NCI-H748 (cell line): ENCODE measurements at regions not wholly inside any gene's neighbourhood (a gene's known extent, or its start where the extent isn't known, plus 50 kb on each side); places are given as distances from the start of the nearest gene placed in this dataset.
A peak's percentile ranks its signal among the peaks of the same experiment; 100 is the strongest.
"Not testable (repeated sequence)": the region's sequence is repeated elsewhere in the genome, so short reads cannot be mapped to it uniquely, and the experiment has no call there.

Experiments
- DNase-seq: peaks from one replicate; lab custom pipeline; 2025; ENCODE audit not compliant: unreplicated experiment; lab: John Stamatoyannopoulos, UW

GRCh38 chr10:11691319-11691755, 50.8 kb upstream of the ECHDC3 start:
- no peak for DNase-seq

DNA sequence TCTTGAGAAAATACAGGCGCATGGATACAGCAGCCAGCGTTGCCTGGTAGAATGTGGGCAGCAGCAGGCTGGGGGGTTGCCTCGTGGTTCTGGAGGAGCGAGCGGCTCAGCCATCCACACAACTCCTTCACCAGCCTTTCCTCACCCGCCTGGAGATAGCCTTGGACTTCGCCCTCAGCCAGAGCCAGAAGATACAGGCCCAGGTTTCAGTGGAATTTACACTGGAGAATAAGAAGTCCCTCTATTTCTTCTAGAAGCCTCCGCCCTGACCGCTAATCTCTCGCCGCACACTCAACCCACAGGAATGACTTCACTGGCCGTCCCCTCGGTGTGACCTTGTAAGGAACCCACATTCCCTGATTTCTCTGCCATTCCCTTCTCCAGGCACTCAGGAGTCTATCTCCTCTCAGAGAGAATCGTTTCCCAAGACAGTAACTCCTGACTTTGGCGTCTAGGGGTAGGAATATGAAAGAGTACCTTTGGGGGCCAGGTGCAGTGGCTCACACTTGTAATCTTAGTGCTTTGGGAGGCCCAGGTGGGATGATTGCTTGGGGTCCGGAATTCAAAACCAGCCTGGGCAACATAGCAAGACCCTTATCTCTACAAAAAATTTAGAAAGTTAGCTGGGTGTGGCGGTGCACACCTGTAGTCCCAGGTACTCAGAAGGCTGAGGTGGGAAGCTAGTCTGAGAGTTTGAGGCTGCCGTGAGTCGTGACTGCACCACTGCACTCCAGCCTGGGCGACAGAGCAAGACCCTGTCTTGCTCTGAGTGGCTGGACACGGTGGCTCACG, 52.0 kb upstream of the ECHDC3 start:
- DNase-seq, result no peak

- not testable (repeated sequence) for DNase-seq
These were observed 53.8 kb upstream of the ECHDC3 start for GRCh38 chr10:11688448-11688795.

DNA sequence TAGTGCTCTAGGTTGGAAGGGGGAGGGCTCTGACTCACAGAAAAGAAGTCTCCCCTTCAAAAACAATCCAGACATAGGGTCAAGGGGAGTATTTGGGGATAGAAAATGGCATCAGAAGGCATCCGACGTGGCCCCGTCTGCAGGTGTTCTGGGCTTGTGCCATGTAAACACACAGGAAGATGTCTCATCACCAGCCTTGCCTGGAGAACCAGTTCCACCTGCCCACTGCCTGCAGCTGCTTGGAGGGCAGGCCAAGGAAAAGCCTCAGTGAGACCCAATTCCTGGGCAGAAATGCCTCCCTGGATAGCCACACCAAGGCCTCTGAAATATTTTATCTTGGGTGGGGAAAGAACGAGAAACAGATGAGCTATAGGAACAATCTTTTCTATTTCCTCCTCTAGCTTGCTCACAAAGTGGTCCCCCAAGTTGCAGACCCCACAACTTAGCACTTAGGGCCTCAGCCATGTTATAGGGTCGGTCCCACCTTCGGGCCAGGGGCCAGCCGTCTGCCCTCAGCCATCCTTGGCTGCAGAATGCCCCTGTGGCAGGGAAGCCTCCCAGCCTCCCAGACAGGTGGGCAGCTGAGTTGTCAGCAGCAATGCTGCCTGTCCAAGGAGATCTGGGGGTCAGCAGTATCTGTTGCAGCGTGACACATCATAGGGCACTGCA, 54.3 kb upstream of the ECHDC3 start:
- DNase-seq, result no peak

DNA sequence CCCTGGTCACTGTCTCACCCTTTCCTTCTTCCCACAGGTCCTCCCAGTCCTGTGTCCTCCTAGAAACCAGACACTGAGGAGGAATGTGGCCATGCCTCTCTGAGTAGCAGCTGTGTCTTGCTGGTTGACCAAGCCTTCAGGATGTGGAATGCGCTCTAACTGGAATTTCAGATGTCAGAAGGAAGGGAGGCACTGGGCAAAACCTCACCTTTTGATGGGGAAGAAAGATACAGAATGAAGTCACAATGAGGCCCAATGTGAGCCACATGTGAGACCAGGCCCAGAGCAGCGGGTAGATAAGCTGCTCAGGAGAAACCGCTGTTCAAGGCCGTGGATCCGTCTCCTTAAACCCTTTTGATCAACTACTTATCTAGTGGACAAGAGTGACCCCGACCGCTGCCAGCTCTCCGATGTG, 54.8 kb upstream of the ECHDC3 start:
- no peak for DNase-seq

GRCh38 chr10:11685787-11686218, 56.4 kb upstream of the ECHDC3 start:
- DNase-seq, result peak; percentile 56

DNA sequence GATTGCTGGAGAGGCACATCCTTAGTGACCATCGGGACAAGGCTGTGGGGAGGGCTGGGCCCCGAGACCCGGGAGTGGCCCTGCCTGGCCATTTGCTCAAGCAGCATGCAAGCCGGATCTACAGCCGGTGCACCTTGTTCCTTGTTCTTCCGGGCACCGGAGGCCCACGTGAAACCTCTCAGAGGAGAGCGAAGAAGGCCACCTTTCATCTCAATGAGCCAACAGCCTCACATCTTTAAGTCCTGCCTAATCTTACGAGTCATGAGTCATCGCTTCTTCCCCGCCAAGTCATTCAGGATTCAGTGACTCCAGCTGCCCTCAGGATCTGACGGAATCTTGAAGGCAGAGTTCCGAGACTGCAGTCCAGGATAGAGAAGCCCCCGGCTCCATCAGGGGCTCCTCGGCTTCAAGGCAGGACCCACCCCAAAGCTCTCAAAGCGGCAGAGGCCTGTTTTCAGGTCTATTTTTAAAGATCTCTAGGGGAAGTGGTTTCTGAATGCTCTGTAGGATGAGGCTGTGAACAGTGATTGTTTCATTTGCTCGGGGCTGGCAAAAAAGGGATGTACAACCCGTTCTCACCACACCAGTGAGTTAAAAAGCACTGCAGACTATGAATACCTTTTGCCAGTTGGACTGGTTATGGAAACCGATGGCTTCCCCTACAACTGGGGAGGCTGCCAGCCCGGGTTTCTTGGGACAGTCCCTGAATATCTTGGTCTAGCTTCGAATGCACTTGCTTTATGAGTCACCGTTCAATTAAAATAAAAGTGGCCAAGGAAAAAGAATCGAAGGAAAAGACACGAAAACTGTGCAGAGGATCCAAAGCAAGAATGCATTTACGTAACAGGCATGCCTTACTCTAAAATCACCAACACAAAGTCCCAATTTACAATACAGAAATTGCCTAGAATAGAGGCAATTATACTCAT, 57.2 kb upstream of the ECHDC3 start:
- no peak for DNase-seq

- DNase-seq, result not testable (repeated sequence)
These were observed 57.9 kb upstream of the ECHDC3 start for GRCh38 chr10:11684341-11684716.

DNA sequence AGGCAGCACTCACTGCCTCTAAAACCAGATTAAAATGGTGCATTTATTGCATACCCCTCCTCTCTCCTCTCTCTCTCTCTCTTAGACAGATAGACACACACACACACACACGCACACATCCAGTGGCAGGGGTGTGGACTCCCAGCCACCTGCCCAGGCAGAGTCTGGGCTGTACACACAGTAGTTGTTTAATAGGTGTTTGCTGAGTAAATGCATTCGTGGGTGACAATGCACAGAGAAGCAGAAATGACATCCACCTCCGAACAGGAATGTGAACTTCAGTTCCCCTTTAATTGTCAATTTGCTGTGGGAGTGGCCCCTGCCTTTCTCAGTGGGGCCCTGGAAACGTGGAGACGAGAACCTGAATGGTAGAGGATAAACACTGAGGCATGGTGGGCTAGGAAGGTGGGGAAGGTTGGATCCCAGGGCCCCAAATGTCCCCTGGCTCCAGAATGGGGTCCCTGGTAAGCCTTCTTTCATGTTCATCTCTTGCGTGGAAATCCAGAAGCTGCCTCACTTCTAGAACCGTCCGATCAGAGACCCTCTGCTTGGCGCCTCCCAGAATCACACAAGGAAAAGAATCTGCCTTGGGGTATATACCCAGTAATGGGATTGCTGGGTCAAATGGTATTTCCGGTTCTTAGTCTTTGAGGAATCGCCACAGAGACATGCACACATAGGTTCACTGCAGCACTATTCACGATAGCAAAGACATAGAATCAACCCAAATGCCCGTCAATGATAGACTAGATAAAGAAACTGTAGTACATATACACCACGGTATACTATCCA, 58.5 kb upstream of the ECHDC3 start:
- peak; percentile 66 for DNase-seq

GRCh38 chr10:11682851-11683250, 59.3 kb upstream of the ECHDC3 start:
- DNase-seq, result no peak

DNA sequence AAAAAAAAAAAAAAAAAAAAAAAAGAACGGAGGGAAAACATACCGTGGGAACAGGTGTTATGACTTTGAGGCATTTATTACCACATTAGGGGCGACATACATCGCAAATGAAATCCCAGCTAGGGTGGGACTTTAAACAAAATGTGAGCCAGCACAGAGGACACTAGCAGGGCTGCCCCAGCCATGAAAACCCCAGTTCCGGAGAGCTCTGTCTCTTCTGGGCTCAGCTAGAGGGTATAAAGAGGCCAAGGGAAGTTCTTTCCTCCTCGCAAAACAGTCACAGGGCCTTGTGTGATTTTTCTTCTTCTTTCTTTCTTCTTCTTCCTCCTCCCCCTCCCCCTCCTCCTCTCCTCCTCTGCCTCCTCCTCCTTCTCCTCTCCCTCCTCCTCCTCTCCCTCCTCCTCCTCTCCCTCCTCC, 59.9 kb upstream of the ECHDC3 start:
- no peak for DNase-seq

DNA sequence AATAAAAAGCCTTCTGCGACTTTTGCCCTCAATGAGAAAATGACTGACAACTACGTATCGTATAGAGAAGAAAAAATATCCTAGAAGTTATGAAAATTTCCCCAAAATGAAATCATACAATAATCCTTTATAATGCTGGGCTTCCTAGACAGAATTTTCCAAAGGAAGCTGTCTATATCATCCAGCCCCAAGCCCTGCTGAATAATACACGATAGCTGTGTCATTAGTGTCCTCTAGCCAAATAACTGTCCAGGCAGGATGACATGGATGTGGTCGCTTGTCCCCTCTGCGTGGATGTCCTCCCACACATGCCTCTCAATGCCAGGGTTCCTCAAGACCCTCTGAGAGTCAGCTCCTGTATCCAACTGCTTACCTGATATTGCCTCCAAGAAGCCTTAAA, 61.7 kb upstream of the ECHDC3 start:
- DNase-seq, result no peak

DNA sequence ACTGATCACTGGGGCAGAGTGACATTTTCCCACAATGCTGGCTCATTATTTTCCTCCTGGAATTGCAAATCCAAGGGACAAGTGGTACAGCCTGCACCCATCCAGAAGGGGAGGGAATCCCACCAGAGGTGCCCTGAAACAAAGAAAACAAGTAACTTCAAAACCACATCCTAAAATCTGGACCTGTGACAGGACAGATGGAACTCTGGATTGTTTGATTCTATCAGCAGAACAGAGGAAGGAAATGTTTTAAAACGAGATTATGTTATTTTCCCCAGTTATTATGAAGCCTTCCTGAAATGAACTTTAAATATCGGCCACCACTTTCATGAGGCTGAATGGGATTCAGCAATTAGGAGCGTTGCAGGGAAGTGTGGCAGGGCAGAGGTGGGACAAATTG, 62.2 kb upstream of the ECHDC3 start:
- DNase-seq, result no peak

DNA sequence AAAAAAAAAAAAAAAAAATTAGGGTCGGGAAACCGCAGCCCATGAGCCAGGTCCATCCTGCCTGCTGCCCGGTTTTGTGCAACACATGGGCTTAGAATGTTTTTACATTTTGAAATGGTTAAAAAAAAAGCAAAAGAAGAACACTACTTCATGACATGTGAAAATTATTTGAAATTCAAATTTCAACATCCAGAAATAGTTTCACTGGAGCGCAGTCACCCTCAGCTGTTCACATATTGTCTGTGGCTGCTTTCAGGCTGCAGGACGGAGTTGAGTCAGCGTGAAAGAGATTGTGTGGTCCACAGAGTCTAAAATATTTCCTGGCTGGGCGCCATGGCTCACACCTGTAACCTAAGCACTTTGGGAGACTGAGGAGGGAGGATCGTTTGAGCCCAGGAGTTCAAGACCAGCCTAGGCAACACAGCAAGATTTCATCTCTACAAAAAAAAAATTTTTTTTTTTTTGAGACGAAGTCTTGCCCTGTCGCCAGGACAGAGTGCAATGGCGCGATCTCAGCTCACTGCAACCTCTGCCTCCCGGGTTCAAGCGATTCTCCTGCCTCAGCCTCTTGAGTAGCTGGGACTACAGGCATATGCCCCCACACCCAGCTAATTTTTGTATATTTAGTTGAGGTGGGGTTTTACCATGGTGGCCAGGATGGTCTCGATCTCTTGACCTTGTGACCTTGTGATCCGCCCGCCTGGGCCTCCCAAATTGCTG, 63.9 kb upstream of the ECHDC3 start:
- no peak for DNase-seq

- no peak for DNase-seq
These were observed 64.7 kb upstream of the ECHDC3 start for GRCh38 chr10:11677480-11677879.

GRCh38 chr10:11673346-11674280, 62.2 kb upstream of the USP6NL start:
- no peak for DNase-seq

GRCh38 chr10:11672836-11673235, 61.4 kb upstream of the USP6NL start:
- DNase-seq, result no peak

DNA sequence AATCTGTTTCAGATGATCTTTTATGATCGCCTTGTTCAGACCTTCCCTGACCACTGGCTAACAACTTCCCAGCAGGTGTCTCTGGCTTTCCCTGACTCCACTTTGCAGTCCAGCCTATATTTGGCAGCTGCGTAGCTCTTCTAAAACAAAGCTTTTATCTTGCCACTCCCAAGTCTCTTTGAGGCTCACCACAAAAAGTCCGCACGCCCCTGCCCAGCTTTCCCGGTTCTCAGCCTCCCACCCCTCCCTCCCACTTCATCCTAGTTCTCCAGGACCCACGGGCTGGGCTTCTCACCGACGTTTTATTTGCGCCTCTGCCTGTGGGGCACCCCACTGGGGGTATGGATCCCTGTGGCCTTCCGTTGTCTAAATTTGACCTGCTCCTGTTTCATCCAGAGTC, 58.9 kb upstream of the USP6NL start:
- DNase-seq, result peak; percentile 15
